Brain microvascular endothelial cell (primary cell): ENCODE measurements at regions not wholly inside any gene's neighbourhood (a gene's known extent, or its start where the extent isn't known, plus 50 kb on each side); places are given as distances from the start of the nearest gene placed in this dataset.

ENCODE experiments used
- DNase-seq: peaks from one replicate; pipeline ENCODE4 v3.0.0-alpha.2; 2020
- H3K27ac ChIP-seq: fragments of 250-450 bp; sonication (Bioruptor Pico); 2 replicates; pipeline ENCODE4 v1.5.1; 2020; ENCODE audit warnings: mild to moderate bottlenecking, moderate library complexity
- H3K27me3 ChIP-seq: fragments of 250-450 bp; sonication (Bioruptor Pico); replicated peaks from 2 replicates; pipeline ENCODE4 v1.5.1; 2020; ENCODE audit warnings: mild to moderate bottlenecking
- H3K36me3 ChIP-seq: fragments of 250-450 bp; sonication (Bioruptor Pico); replicated peaks from 2 replicates; pipeline ENCODE4 v1.5.1; 2020; ENCODE audit warnings: mild to moderate bottlenecking
- H3K4me3 ChIP-seq: 2 replicates; pipeline ENCODE4 v1.5.1; 2011; ENCODE audit warnings: low read depth, mild to moderate bottlenecking, control low read depth, low read length, moderate library complexity
- in situ Hi-C: cut with HindIII; loops from 2 replicates; pipeline ENCODE4 v1.10.0; 2017; ENCODE audit warnings: low sequenced_read_pairs, low pct_ligation_motif_present
- TF ChIP-seq, protein P1 (sequence below): IDR thresholded peaks from 2 replicates; pipeline ENCODE4 v1.5.1; 2011; ENCODE audit warnings: low read depth, mild to moderate bottlenecking, moderate library complexity, low read length, control low read depth, inconsistent platforms; ENCODE audit errors: missing control alignments

DNA sequence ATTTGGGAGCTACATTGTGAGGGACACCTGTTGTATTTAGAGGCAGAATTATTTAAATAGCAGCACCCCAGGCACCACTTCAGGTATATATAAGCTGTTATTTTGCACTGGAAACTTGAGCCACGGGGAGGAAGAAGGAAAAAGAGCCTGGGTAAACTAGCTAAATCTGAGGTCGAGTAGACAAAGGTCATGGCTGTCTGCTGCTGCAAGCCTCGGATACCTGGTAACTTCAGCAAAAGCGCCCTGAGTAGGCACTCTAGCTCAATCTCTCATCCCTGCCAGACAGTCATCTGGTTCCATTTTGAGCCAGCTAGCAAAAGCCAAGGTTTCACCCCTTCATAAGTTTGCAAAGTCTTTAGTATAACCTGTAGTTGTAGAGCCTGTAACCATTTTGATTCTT lies 101.9 kb upstream of the ZNF644 start:
- no peaks in the 10 kb centered on the region for H3K27me3 ChIP-seq
- H3K36me3 ChIP-seq, result no peaks in the 10 kb centered on the region
- TF ChIP-seq, protein P1, sequence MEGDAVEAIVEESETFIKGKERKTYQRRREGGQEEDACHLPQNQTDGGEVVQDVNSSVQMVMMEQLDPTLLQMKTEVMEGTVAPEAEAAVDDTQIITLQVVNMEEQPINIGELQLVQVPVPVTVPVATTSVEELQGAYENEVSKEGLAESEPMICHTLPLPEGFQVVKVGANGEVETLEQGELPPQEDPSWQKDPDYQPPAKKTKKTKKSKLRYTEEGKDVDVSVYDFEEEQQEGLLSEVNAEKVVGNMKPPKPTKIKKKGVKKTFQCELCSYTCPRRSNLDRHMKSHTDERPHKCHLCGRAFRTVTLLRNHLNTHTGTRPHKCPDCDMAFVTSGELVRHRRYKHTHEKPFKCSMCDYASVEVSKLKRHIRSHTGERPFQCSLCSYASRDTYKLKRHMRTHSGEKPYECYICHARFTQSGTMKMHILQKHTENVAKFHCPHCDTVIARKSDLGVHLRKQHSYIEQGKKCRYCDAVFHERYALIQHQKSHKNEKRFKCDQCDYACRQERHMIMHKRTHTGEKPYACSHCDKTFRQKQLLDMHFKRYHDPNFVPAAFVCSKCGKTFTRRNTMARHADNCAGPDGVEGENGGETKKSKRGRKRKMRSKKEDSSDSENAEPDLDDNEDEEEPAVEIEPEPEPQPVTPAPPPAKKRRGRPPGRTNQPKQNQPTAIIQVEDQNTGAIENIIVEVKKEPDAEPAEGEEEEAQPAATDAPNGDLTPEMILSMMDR, result no peak
- no peak overlapping the region for H3K4me3 ChIP-seq
- in situ Hi-C loops, result no loop called here
- no peak for DNase-seq
- no peak overlapping the region for H3K27ac ChIP-seq

- H3K4me3 ChIP-seq, result no peak overlapping the region
- no peaks in the 10 kb centered on the region for H3K27me3 ChIP-seq
- TF ChIP-seq, protein P1, result no peak
- in situ Hi-C loops, result no loop called here
- DNase-seq, result no peak
- H3K36me3 ChIP-seq, result no peaks in the 10 kb centered on the region
- no peak overlapping the region for H3K27ac ChIP-seq
Measured at GRCh38 chr1:91123319-91123718, 101.5 kb upstream of the ZNF644 start.

- TF ChIP-seq, protein P1, result no peak
- no peak for DNase-seq
- Histone ChIP-seq H3K36me3 (no peaks in the 10 kb centered on the region), H3K27ac (no peak overlapping the region), H3K27me3 (no peaks in the 10 kb centered on the region), H3K4me3 (no peak overlapping the region)
- in situ Hi-C loops, result no loop called here
Measured at GRCh38 chr1:91122106-91122717, 100.4 kb upstream of the ZNF644 start.

- Histone ChIP-seq H3K36me3 (no peaks in the 10 kb centered on the region), H3K4me3 (no peak overlapping the region), H3K27ac (no peak overlapping the region), H3K27me3 (no peaks in the 10 kb centered on the region)
- DNase-seq, result no peak
- in situ Hi-C loops, result no loop called here
- TF ChIP-seq, protein P1, result no peak
Measured at GRCh38 chr1:91121366-91121765, 99.5 kb upstream of the ZNF644 start.

- H3K27ac ChIP-seq, result no peak overlapping the region
- no peaks in the 10 kb centered on the region for H3K36me3 ChIP-seq
- no peaks in the 10 kb centered on the region for H3K27me3 ChIP-seq
- TF ChIP-seq, protein P1, result no peak
- in situ Hi-C loops, result no loop called here
- DNase-seq, result no peak
- H3K4me3 ChIP-seq, result no peak overlapping the region
Measured at GRCh38 chr1:91120936-91121335, 99.1 kb upstream of the ZNF644 start.

DNA sequence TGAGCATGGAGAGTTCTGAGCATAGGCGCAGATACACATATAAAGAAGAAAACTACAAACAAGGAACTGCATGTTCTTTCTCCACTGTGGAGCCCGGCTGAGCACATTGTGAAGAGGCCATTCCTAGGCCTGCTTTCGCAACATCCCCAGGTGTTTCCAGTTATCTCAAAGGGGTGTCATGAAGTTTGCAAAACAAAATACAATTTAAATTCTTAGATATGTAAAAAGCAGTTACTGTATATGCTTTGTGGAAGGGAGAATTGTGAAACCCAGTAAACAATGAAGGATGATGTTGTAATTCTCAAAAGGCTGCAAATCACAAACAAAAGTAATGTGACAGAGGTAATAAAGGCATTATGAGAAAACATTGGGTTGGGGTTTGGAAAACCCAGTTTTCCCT lies 98.6 kb upstream of the ZNF644 start:
- Histone ChIP-seq H3K27ac (no peak overlapping the region), H3K27me3 (no peaks in the 10 kb centered on the region), H3K36me3 (no peaks in the 10 kb centered on the region), H3K4me3 (no peak overlapping the region)
- DNase-seq, result no peak
- TF ChIP-seq, protein P1, result no peak
- in situ Hi-C loops, result no loop called here
